Ishikawa (cell line): ENCODE measurements at regions not wholly inside any gene's neighbourhood (a gene's known extent, or its start where the extent isn't known, plus 50 kb on each side); places are given as distances from the start of the nearest gene placed in this dataset.

Experiments used
- CEBPB ChIP-seq: IDR thresholded peaks from 2 replicates; pipeline ENCODE4 v1.6.1; 2012
- CREB1 ChIP-seq: IDR thresholded peaks from 2 replicates; pipeline ENCODE4 v1.6.1; 2012; ENCODE audit warnings: low read depth
- EGR1 ChIP-seq: IDR thresholded peaks from 2 replicates; pipeline ENCODE4 v1.6.1; 2012
- EP300 ChIP-seq: IDR thresholded peaks from 2 replicates; pipeline ENCODE4 v1.6.1; 2012; ENCODE audit warnings: borderline replicate concordance
- FOXM1 ChIP-seq: IDR thresholded peaks from 2 replicates; pipeline ENCODE4 v1.6.1; 2012; ENCODE audit warnings: low read depth, borderline replicate concordance
- MAX ChIP-seq: IDR thresholded peaks from 2 replicates; pipeline ENCODE4 v1.6.1; 2012
- NFIC ChIP-seq: IDR thresholded peaks from 2 replicates; pipeline ENCODE4 v1.6.1; 2012
- RAD21 ChIP-seq: IDR thresholded peaks from 2 replicates; pipeline ENCODE4 v1.6.1; 2012; ENCODE audit warnings: low read depth
- REST ChIP-seq: IDR thresholded peaks from 2 replicates; pipeline ENCODE4 v1.6.1; 2012; ENCODE audit warnings: low read depth, mild to moderate bottlenecking
- TAF1 ChIP-seq: IDR thresholded peaks from 2 replicates; pipeline ENCODE4 v1.6.1; 2012; ENCODE audit warnings: low read depth, mild to moderate bottlenecking
- TCF12 ChIP-seq: IDR thresholded peaks from 2 replicates; pipeline ENCODE4 v1.6.1; 2012; ENCODE audit warnings: low read depth
- TEAD4 ChIP-seq: IDR thresholded peaks from 2 replicates; pipeline ENCODE4 v1.6.1; 2012
- YY1 ChIP-seq: IDR thresholded peaks from 2 replicates; pipeline ENCODE4 v1.6.1; 2012; ENCODE audit warnings: low read depth
- ZBTB7A ChIP-seq: IDR thresholded peaks from 2 replicates; pipeline ENCODE4 v1.6.1; 2012; ENCODE audit warnings: low read depth
- TF ChIP-seq, protein P1 (sequence below): IDR thresholded peaks from 2 replicates; pipeline ENCODE4 v1.6.1; 2012

DNA sequence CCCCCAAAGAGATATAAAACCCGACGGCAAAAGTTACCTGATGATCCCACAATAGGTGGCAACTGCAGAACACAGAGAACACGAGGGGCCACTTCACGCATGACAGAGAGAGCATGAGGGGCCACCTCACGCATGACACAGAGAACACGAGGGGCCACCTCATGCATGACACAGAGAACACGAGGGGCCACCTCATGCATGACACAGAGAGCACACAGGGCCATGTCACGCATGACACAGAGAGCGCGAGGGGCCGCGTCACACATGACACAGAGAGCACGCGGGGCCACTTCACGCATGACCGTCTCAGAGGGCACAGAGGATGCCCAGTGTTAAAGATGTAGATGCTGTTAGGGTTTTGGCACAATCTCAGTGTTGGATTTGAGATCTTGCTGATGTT is 1359.5 kb downstream of the TBC1D22A start:
- no peak for TF ChIP-seq EP300
- no peak for TF ChIP-seq YY1
- no peak for TF ChIP-seq RAD21
- no peak for TF ChIP-seq TAF1
- TF ChIP-seq CEBPB = no peak

DNA sequence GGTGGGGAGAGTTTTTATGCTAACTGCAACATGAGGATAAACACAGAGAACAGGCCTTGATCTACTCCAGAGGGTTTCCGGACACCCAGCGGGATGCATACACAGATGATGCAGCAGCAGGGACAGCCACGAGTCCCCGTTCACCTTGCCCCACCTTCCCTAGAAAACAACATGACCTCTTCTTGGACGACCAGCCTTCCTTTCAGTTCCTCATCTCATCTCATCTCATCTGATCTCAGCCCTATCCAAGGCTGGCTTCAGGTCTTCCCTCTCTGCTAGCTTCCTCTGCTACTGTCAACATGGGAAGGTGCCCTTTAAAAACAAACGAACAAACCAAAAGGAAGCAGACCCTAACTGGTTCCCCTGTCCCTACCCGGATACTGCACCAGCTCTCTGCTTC is 1356.2 kb downstream of the TBC1D22A start:
- TF ChIP-seq NFIC (no peak), MAX (no peak), EP300 (no peak), RAD21 (no peak), CREB1 (no peak)

- TF ChIP-seq TEAD4 = no peak
- TF ChIP-seq ZBTB7A = no peak
- TF ChIP-seq RAD21 = no peak
- no peak for TF ChIP-seq TCF12
- TF ChIP-seq EGR1 = no peak
- no peak for TF ChIP-seq YY1
- TF ChIP-seq REST = no peak
- TF ChIP-seq CREB1 = no peak
- TF ChIP-seq, protein P1, sequence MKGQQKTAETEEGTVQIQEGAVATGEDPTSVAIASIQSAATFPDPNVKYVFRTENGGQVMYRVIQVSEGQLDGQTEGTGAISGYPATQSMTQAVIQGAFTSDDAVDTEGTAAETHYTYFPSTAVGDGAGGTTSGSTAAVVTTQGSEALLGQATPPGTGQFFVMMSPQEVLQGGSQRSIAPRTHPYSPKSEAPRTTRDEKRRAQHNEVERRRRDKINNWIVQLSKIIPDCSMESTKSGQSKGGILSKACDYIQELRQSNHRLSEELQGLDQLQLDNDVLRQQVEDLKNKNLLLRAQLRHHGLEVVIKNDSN = no peak
Measured at GRCh38 chr22:48116871-48117270, 1354.4 kb downstream of the TBC1D22A start.

DNA sequence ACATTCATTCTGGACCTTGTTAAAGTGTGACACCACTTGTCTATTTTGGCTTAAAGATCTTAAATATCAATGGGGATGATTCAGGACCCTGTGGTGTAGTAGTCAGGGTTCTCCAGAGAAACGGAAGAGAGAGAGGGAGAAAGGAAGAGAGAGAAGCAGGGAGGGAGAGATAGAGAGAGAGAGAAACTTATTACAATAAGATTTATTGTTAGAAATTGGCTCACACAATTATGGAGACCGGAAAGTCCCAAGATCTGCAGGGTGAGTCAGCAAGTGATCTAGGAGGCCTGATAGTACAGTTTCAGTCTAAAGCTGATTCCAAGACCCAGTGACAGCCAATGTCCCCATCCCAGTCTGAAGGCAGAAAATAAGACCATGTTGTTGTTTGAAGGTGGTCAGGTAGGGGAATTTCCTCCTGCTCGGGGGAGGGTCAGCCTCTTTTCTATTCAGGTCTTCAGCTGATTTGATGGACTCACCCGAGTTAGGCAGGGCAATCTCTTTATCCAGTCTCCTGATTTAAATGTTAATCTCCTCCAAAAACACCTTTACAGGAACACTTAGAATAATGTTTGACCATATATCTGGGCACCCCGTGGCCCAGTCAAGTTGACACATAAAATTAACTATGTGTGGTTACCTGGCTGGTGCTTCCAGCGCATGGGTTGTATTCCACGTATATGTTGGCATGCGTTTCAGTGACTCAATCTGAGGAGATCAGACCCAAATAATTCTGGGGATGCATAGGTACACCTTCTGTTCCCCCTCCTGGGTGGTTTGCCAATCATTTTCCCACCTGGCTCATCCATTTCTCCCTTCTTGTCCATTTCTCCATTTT is 1350.5 kb downstream of the TBC1D22A start:
- TF ChIP-seq CEBPB (no peak), ZBTB7A (no peak), CREB1 (no peak), REST (no peak), TCF12 (no peak), TAF1 (no peak), EP300 (no peak), RAD21 (no peak), YY1 (no peak), MAX (no peak), EGR1 (no peak), FOXM1 (no peak), TEAD4 (no peak), NFIC (no peak)
- TF ChIP-seq, protein P1 = no peak

DNA sequence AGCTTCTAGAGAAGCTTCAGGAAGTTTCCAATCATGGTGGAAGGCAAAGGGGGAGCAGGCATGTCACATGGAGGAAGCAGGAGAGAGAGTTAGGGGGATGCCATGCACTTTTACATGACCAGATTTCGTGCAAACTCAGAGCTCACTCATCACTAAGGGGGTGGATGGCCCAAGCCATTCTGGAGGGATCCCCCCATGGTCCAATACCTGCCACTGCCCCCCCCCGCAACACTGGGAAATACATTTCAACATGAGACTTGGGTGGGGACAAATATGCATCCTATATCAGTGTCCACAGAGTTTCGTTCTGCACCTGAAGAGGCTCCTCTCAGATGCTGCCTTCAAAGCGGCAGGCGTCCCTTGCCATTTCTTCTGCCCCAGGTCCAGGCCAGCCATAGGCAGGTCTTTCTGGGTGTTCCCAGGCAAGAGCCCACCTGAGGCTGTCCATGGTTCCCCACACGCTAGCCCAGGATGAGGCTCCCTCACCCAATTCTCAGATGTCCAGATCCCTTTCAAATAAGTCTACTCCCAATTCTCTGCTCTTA is 1344.3 kb downstream of the TBC1D22A start:
- no peak for TF ChIP-seq NFIC
- TF ChIP-seq TEAD4 = no peak
- TF ChIP-seq TAF1 = no peak
- TF ChIP-seq EP300 = no peak
- no peak for TF ChIP-seq YY1
- no peak for TF ChIP-seq FOXM1
- TF ChIP-seq CREB1 = no peak
- TF ChIP-seq, protein P1 = no peak
- no peak for TF ChIP-seq REST
- no peak for TF ChIP-seq CEBPB
